ENCODE measurements at regions not wholly inside any gene's neighbourhood (a gene's known extent, or its start where the extent isn't known, plus 50 kb on each side); places are given as distances from the start of the nearest gene placed in this dataset.

- DNase-seq (ENCODE audit: low read depth, low spot score) (no peak), ATAC-seq (no peak)
- H3K4me3 ChIP-seq (replicated peaks in 1 of 2; ENCODE audit: low read depth in 1 of 2, low read length in 2 of 2), result no peak overlapping the region
- no peaks in the 10 kb centered on the region for H3K36me3 ChIP-seq (ENCODE audit: control insufficient read depth in 1 of 2, insufficient read depth in 2 of 2, low read length in 2 of 2)
- no peaks in the 10 kb centered on the region for H3K9me3 ChIP-seq (ENCODE audit: control insufficient read depth in 1 of 2, insufficient read depth in 1 of 2, low read depth in 1 of 2, low read length in 2 of 2)
- H3K4me2 ChIP-seq (ENCODE audit: low read length), result no peak overlapping the region
- H3K9ac ChIP-seq (ENCODE audit: low read length), result no peak overlapping the region
- intact Hi-C loops (cut with micrococcal nuclease), result no loop called here
- H4K20me1 ChIP-seq (ENCODE audit: insufficient read depth), result no peaks in the 10 kb centered on the region
- H2AFZ ChIP-seq (ENCODE audit: low read depth, low read length, poor library complexity, severe bottlenecking), result no peak overlapping the region
- H3K27me3 ChIP-seq (ENCODE audit: insufficient read depth, low read length), result peaks cover 15% of the 10 kb centered on the region
- TF ChIP-seq POLR2AphosphoS5 (IDR thresholded peaks at IDR 0.05; ENCODE audit: low read depth, low read length) (no peak), ATF3 (IDR thresholded peaks at IDR 0.05) (no peak), ZNF274 (IDR thresholded peaks at IDR 0.05; ENCODE audit: low read depth, low read length) (no peak), EZH2 (IDR thresholded peaks at IDR 0.05) (no peak), SP1 (IDR thresholded peaks at IDR 0.05; ENCODE audit: low read depth) (no peak), JUND (IDR thresholded peaks at IDR 0.05) (no peak), YY1 (IDR thresholded peaks at IDR 0.05; ENCODE audit: extremely low read depth, insufficient replicate concordance, low read depth, low read length) (no peak)
- TF ChIP-seq, protein P1, sequence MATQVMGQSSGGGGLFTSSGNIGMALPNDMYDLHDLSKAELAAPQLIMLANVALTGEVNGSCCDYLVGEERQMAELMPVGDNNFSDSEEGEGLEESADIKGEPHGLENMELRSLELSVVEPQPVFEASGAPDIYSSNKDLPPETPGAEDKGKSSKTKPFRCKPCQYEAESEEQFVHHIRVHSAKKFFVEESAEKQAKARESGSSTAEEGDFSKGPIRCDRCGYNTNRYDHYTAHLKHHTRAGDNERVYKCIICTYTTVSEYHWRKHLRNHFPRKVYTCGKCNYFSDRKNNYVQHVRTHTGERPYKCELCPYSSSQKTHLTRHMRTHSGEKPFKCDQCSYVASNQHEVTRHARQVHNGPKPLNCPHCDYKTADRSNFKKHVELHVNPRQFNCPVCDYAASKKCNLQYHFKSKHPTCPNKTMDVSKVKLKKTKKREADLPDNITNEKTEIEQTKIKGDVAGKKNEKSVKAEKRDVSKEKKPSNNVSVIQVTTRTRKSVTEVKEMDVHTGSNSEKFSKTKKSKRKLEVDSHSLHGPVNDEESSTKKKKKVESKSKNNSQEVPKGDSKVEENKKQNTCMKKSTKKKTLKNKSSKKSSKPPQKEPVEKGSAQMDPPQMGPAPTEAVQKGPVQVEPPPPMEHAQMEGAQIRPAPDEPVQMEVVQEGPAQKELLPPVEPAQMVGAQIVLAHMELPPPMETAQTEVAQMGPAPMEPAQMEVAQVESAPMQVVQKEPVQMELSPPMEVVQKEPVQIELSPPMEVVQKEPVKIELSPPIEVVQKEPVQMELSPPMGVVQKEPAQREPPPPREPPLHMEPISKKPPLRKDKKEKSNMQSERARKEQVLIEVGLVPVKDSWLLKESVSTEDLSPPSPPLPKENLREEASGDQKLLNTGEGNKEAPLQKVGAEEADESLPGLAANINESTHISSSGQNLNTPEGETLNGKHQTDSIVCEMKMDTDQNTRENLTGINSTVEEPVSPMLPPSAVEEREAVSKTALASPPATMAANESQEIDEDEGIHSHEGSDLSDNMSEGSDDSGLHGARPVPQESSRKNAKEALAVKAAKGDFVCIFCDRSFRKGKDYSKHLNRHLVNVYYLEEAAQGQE (IDR thresholded peaks at IDR 0.05; ENCODE audit: low read depth), result no peak
- no peak overlapping the region for H3K27ac ChIP-seq (ENCODE audit: low read depth, low read length)
- ChIA-PET RAD21 (ENCODE audit: low non-redundant PET in 1 of 2, low total read pairs in 2 of 2, uncharacterized antibody in 2 of 2, unreplicated experiment in 2 of 2) (no interaction called here), POLR2A (no interaction called here), CTCF (no interaction called here)
- H3K9me2 ChIP-seq (ENCODE audit: insufficient read depth), result no peaks in the 10 kb centered on the region
- no TSS peak for BruUV-seq (replicated peaks)
- H3K79me2 ChIP-seq (ENCODE audit: insufficient read depth, low read length), result no peaks in the 10 kb centered on the region
- H3K4me1 ChIP-seq (ENCODE audit: control insufficient read depth in 1 of 2, insufficient read depth in 2 of 2, low read length in 2 of 2), result no peaks in the 10 kb centered on the region
Measured at GRCh38 chr6:167517254-167517916, 192.5 kb downstream of the TTLL2 start.

Measured in HCT116 (cell line).